Endothelial cell of umbilical vein (primary cell): ENCODE measurements at regions not wholly inside any gene's neighbourhood (a gene's known extent, or its start where the extent isn't known, plus 50 kb on each side); places are given as distances from the start of the nearest gene placed in this dataset.

ENCODE experiments used
- BruUV-seq: library from RNA; stranded (reverse); fragments of 400-500 nt; replicated peaks from 2 replicates; lab custom pipeline; 2021; lab: Mats Ljungman, UMichigan
- CTCF ChIA-PET: fragments of 300-600, 350-600 bp; sonication (Branson Sonifier 250); formaldehyde crosslinking; loops from one replicate; lab custom pipeline; 2021; ENCODE audit warnings: antibody characterized with exemption, inconsistent platforms; lab: Charles Lee
- POLR2A ChIA-PET: fragments of 300-600, 350-600 bp; sonication (Branson Sonifier 250); formaldehyde crosslinking; loops from one replicate; lab custom pipeline; 2021; ENCODE audit warnings: antibody characterized with exemption, inconsistent platforms; lab: Charles Lee
- DNase-seq: peaks from one replicate; pipeline ENCODE4 v3.0.0-alpha.2; 2011; ENCODE audit warnings: low read depth, low spot score
- FAIRE-seq: peaks from 2 replicates; lab custom pipeline; 2011; peaks lifted over from hg19 to GRCh38; lab: Jason Lieb, UNC
- H2AFZ ChIP-seq: 2 replicates; pipeline ENCODE4 v1.6.0; 2012; ENCODE audit warnings: low read depth, low read length, control low read depth, inconsistent platforms
- H3K27ac ChIP-seq: 2 replicates; pipeline ENCODE4 v1.5.1; 2011; ENCODE audit warnings: low read depth, mild to moderate bottlenecking, control low read depth, low read length, moderate library complexity; ENCODE audit not compliant: insufficient read depth
- H3K27me3 ChIP-seq, 2 experiments: 2 replicates each; pipeline versions ENCODE4 v1.6.0 to v1.6.1; 2011; ENCODE audit warnings: low read length in 2 of 2, mixed read lengths in 1 of 2; ENCODE audit not compliant: control insufficient read depth in 2 of 2, insufficient read depth in 2 of 2
- H3K36me3 ChIP-seq, 2 experiments: 2 replicates in 1 of 2; 3 replicates in 1 of 2; pipeline ENCODE4 v1.5.1; 2011; ENCODE audit warnings: low read length in 2 of 2, mild to moderate bottlenecking in 1 of 2, moderate library complexity in 1 of 2; ENCODE audit not compliant: control insufficient read depth in 2 of 2, insufficient read depth in 2 of 2; ENCODE audit errors: extremely low read depth in 1 of 2
- H3K4me1 ChIP-seq: 3 replicates; pipeline ENCODE4 v1.5.1; 2011; ENCODE audit warnings: mild to moderate bottlenecking, low read length; ENCODE audit not compliant: control insufficient read depth, insufficient read depth; ENCODE audit errors: extremely low read depth
- H3K4me2 ChIP-seq: 2 replicates; pipeline ENCODE4 v1.6.1; 2011; ENCODE audit warnings: low read length, control low read depth, mixed read lengths; ENCODE audit not compliant: insufficient read depth
- H3K4me3 ChIP-seq, 3 experiments: fragments of 200-600 bp in 1 of 3; sonication (generic), shearing (Covaris generic) in 1 of 3; replicated peaks in 1 of 3; 2 replicates each; pipeline ENCODE4 v1.5.1; 2011 to 2016; ENCODE audit warnings: control low read depth in 3 of 3, low read length in 3 of 3, mild to moderate bottlenecking in 2 of 3, inconsistent platforms in 1 of 3, low read depth in 1 of 3, moderate library complexity in 1 of 3; ENCODE audit not compliant: insufficient read depth in 1 of 3
- H3K79me2 ChIP-seq: 2 replicates; pipeline ENCODE4 v1.6.0; 2012; ENCODE audit warnings: low read length, inconsistent platforms; ENCODE audit not compliant: control insufficient read depth, insufficient read depth
- H3K9ac ChIP-seq: replicated peaks from 2 replicates; pipeline ENCODE3; 2011; ENCODE audit warnings: low read length, control low read depth; ENCODE audit not compliant: insufficient read depth; ENCODE audit errors: extremely low read depth
- H3K9me1 ChIP-seq: replicated peaks from 3 replicates; pipeline ENCODE4 v1.6.0; 2011; ENCODE audit warnings: mild to moderate bottlenecking, low read length; ENCODE audit not compliant: control insufficient read depth, insufficient read depth; ENCODE audit errors: extremely low read depth
- H3K9me3 ChIP-seq: replicated peaks from 2 replicates; pipeline ENCODE4 v1.5.1; 2012; ENCODE audit warnings: low read length, inconsistent platforms; ENCODE audit not compliant: control insufficient read depth, insufficient read depth
- H4K20me1 ChIP-seq: replicated peaks from 2 replicates; pipeline ENCODE3; 2011; ENCODE audit warnings: mild to moderate bottlenecking, low read length; ENCODE audit not compliant: control insufficient read depth, insufficient read depth; ENCODE audit errors: extremely low read depth
- CTCF ChIP-seq, 2 donors: IDR thresholded peaks; 1 replicate in 1 of 2; 2 replicates in 1 of 2; pipeline ENCODE4 v1.5.1; 2011; ENCODE audit warnings: low read length in 2 of 2, mild to moderate bottlenecking in 2 of 2, moderate library complexity in 2 of 2, control low read depth in 1 of 2, inconsistent platforms in 1 of 2, low read depth in 1 of 2; ENCODE audit not compliant: insufficient read depth in 1 of 2; ENCODE audit errors: extremely low read depth in 1 of 2
- EZH2 ChIP-seq: IDR thresholded peaks from 2 replicates; pipeline ENCODE4 v1.6.1; 2012; ENCODE audit warnings: borderline replicate concordance, low read depth, mild to moderate bottlenecking, moderate library complexity, low read length, inconsistent platforms; ENCODE audit not compliant: severe bottlenecking
- FOS ChIP-seq: IDR thresholded peaks from 2 replicates; pipeline ENCODE4 v1.6.1; 2011; ENCODE audit warnings: mild to moderate bottlenecking, low read length, moderate library complexity, borderline replicate concordance; ENCODE audit not compliant: insufficient read depth
- GATA2 ChIP-seq: IDR thresholded peaks from 2 replicates; pipeline ENCODE4 v1.7.0; 2011; ENCODE audit warnings: low read depth, mild to moderate bottlenecking, moderate library complexity, mixed read lengths, low read length; ENCODE audit not compliant: insufficient read length, insufficient read depth
- JUN ChIP-seq: IDR thresholded peaks from 2 replicates; pipeline ENCODE4 v1.6.1; 2011; ENCODE audit warnings: borderline replicate concordance, low read depth; ENCODE audit not compliant: insufficient read length, insufficient read depth
- MAX ChIP-seq: IDR thresholded peaks from 2 replicates; pipeline ENCODE4 v1.6.1; 2011; ENCODE audit not compliant: insufficient read depth, insufficient read length
- MYC ChIP-seq: IDR thresholded peaks from one replicate; pipeline ENCODE4 v1.6.1; 2011; ENCODE audit warnings: mild to moderate bottlenecking, low read depth, low read length
- POLR2A ChIP-seq: IDR thresholded peaks from 2 replicates; pipeline ENCODE4 v1.6.1; 2012; ENCODE audit warnings: low read depth, mild to moderate bottlenecking, control low read depth, low read length
- POLR2AphosphoS5 ChIP-seq: IDR thresholded peaks from 2 replicates; pipeline ENCODE4 v1.6.1; 2012; ENCODE audit warnings: low read depth, mild to moderate bottlenecking, control low read depth, low read length, moderate library complexity; ENCODE audit not compliant: insufficient read depth
- dilution Hi-C: fragments of 300-500 bp; cut with MboI; formaldehyde crosslinking; loops from one replicate; pipeline ENCODE4 v1.15.0; 2019; ENCODE audit warnings: low sequenced_read_pairs; ENCODE audit not compliant: extremely low pct_ligation_motif_present
- intact Hi-C: fragments of 100-400 bp; cut with micrococcal nuclease; formaldehyde crosslinking; loops from one replicate; pipeline ENCODE4 v1.10.0; 2022

GRCh38 chr15:57796146-57796545 is 89.6 kb downstream of the POLR2M start:
- intact Hi-C loops: no loop called here
- no TSS peak for BruUV-seq
- Histone ChIP-seq H3K9me3 (no peaks in the 10 kb centered on the region), H3K4me1 (no peaks in the 10 kb centered on the region), H3K27me3 (no peaks in the 10 kb centered on the region), H2AFZ (no peak overlapping the region), H3K9ac (no peak overlapping the region), H3K36me3 (no peaks in the 10 kb centered on the region), H3K4me3 (no peak overlapping the region), H3K27ac (no peak overlapping the region), H4K20me1 (no peaks in the 10 kb centered on the region), H3K4me2 (no peak overlapping the region), H3K79me2 (no peaks in the 10 kb centered on the region), H3K9me1 (no peaks in the 10 kb centered on the region)
- TF ChIP-seq GATA2 (no peak), MAX (no peak), EZH2 (no peak), MYC (no peak), POLR2AphosphoS5 (no peak), CTCF (IDR thresholded peaks at IDR 0.05; ENCODE audit: extremely low read depth in 1 of 2, insufficient read depth in 1 of 2, low read depth in 1 of 2, low read length in 2 of 2) (no peak), POLR2A (no peak), JUN (no peak), FOS (no peak)
- DNase-seq: no peak
- ChIA-PET CTCF (no interaction called here), POLR2A (no interaction called here)
- FAIRE-seq: no peak
- dilution Hi-C loops: no loop called here
